Parathyroid adenoma (tissue), 2 donors: ENCODE measurements at regions not wholly inside any gene's neighbourhood (a gene's known extent, or its start where the extent isn't known, plus 50 kb on each side); places are given as distances from the start of the nearest gene placed in this dataset.

ENCODE experiments used
- H2AFZ ChIP-seq: fragments of 300-600 bp; sonication (generic); one replicate; pipeline ENCODE4 v1.7.0; 2017; ENCODE audit warnings: antibody characterized with exemption, mild to moderate bottlenecking
- H3K27ac ChIP-seq: fragments of 300-600 bp; sonication (generic); one replicate; pipeline ENCODE4 v1.7.0; 2017
- H3K27me3 ChIP-seq: fragments of 300-600 bp; sonication (generic); one replicate; pipeline ENCODE4 v1.7.0; 2017; ENCODE audit warnings: low read length; ENCODE audit not compliant: control insufficient read depth, insufficient read depth
- H3K36me3 ChIP-seq: fragments of 300-600 bp; sonication (generic); one replicate; pipeline ENCODE4 v1.7.0; 2017; ENCODE audit warnings: low read length; ENCODE audit not compliant: control insufficient read depth, insufficient read depth
- H3K4me1 ChIP-seq: fragments of 300-600 bp; sonication (generic); one replicate; pipeline ENCODE4 v1.7.0; 2017; ENCODE audit warnings: control low read depth
- H3K4me2 ChIP-seq: fragments of 300-600 bp; sonication (generic); one replicate; pipeline ENCODE4 v1.7.0; 2017; ENCODE audit warnings: low read length
- H3K4me3 ChIP-seq: fragments of 300-600 bp; sonication (generic); one replicate; pipeline ENCODE4 v1.7.0; 2017; ENCODE audit warnings: low read depth, low read length
- H3K79me2 ChIP-seq: fragments of 300-600 bp; sonication (generic); one replicate; pipeline ENCODE4 v1.7.0; 2017; ENCODE audit warnings: control low read depth
- H3K9ac ChIP-seq: fragments of 300-600 bp; sonication (generic); one replicate; pipeline ENCODE4 v1.7.0; 2017; ENCODE audit warnings: mild to moderate bottlenecking
- H3K9me3 ChIP-seq: fragments of 300-600 bp; sonication (generic); one replicate; pipeline ENCODE4 v1.7.0; 2017; ENCODE audit warnings: low read length; ENCODE audit not compliant: control insufficient read depth
- CTCF ChIP-seq: fragments of 300-600 bp; sonication (generic); IDR thresholded peaks from one replicate; pipeline ENCODE4 v1.7.0; 2017; ENCODE audit warnings: antibody characterized with exemption, mild to moderate bottlenecking
- donor health status: primary hyperparathyroidism.

DNA sequence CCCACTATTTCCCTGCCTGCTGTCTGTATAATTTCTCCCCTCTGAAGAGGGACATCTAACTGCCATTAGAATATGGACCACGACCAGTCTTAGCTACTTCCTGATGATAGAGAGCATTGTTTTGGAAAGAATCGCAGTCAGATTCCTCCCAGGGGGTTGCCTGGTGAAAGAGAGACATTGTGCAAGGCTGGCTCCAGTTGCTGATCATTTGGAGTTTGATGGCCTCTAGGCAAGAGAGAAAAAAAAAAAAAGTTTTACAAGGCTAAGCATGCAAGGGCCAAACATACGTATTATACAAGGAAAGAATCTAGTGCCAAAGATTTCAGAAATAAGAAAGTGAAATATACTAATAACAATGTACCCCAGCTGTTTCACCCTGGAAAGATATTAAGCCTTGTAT is 182.2 kb downstream of the CMPK2 start:
- Histone ChIP-seq H3K79me2 (no peaks in the 10 kb centered on the region), H3K27me3 (no peaks in the 10 kb centered on the region), H3K4me2 (no peak overlapping the region), H3K4me1 (no peaks in the 10 kb centered on the region), H3K9ac (no peak overlapping the region), H3K9me3 (no peaks in the 10 kb centered on the region), H2AFZ (no peak overlapping the region), H3K27ac (no peak overlapping the region), H3K4me3 (no peak overlapping the region), H3K36me3 (no peaks in the 10 kb centered on the region)
- TF ChIP-seq CTCF, result no peak

GRCh38 chr2:6685447-6685846 is 180.3 kb downstream of the CMPK2 start:
- Histone ChIP-seq H2AFZ (no peak overlapping the region), H3K27ac (no peak overlapping the region), H3K9me3 (no peaks in the 10 kb centered on the region), H3K79me2 (no peaks in the 10 kb centered on the region), H3K4me1 (no peaks in the 10 kb centered on the region), H3K9ac (no peak overlapping the region), H3K36me3 (no peaks in the 10 kb centered on the region), H3K4me3 (no peak overlapping the region), H3K27me3 (no peaks in the 10 kb centered on the region), H3K4me2 (no peak overlapping the region)
- no peak for TF ChIP-seq CTCF

GRCh38 chr2:6692056-6692455 is 173.7 kb downstream of the CMPK2 start:
- Histone ChIP-seq H3K9me3 (no peaks in the 10 kb centered on the region), H3K27me3 (no peaks in the 10 kb centered on the region), H3K79me2 (no peaks in the 10 kb centered on the region), H3K9ac (no peak overlapping the region), H3K4me3 (no peak overlapping the region), H3K27ac (no peak overlapping the region), H3K36me3 (no peaks in the 10 kb centered on the region), H3K4me2 (no peak overlapping the region), H3K4me1 (no peaks in the 10 kb centered on the region), H2AFZ (no peak overlapping the region)
- no peak for TF ChIP-seq CTCF

GRCh38 chr2:6692819-6693218 is 172.9 kb downstream of the CMPK2 start:
- H3K27ac ChIP-seq, result no peak overlapping the region

More at GRCh38 chr2:6692819-6693218, 172.9 kb downstream of the CMPK2 start:
- H3K4me1 ChIP-seq, result no peaks in the 10 kb centered on the region
- no peaks in the 10 kb centered on the region for H3K9me3 ChIP-seq
- no peaks in the 10 kb centered on the region for H3K27me3 ChIP-seq
- H3K9ac ChIP-seq, result no peak overlapping the region
- H3K79me2 ChIP-seq, result no peaks in the 10 kb centered on the region
- H3K36me3 ChIP-seq, result no peaks in the 10 kb centered on the region
- TF ChIP-seq CTCF, result no peak
- H2AFZ ChIP-seq, result no peak overlapping the region
- H3K4me3 ChIP-seq, result no peak overlapping the region
- H3K4me2 ChIP-seq, result no peak overlapping the region
